H9 (cell line): ENCODE measurements at regions not wholly inside any gene's neighbourhood (a gene's known extent, or its start where the extent isn't known, plus 50 kb on each side); places are given as distances from the start of the nearest gene placed in this dataset.
"Not testable (repeated sequence)": the region's sequence is repeated elsewhere in the genome, so short reads cannot be mapped to it uniquely, and the experiment has no call there.

Experiments
- DNase-seq: peaks from one replicate; pipeline ENCODE4 v3.0.0-alpha.2; 2017
- H2AFZ ChIP-seq: one replicate; pipeline ENCODE4 v1.6.1; 2013; ENCODE audit warnings: mild to moderate bottlenecking, low read length, control low read depth, moderate library complexity
- H2AK5ac ChIP-seq: 2 replicates; pipeline ENCODE4 v1.6.1; 2013; ENCODE audit warnings: low read length, control low read depth, mixed read lengths; ENCODE audit not compliant: insufficient read length
- H2BK120ac ChIP-seq: one replicate; pipeline ENCODE4 v1.6.1; 2013; ENCODE audit warnings: low read depth, mild to moderate bottlenecking, low read length, control low read depth, inconsistent platforms; ENCODE audit not compliant: poor library complexity, severe bottlenecking
- H2BK12ac ChIP-seq: 2 replicates; pipeline ENCODE4 v1.6.1; 2013; ENCODE audit warnings: low read length, control low read depth, mixed read lengths, low read depth; ENCODE audit not compliant: insufficient read length
- H2BK15ac ChIP-seq: 2 replicates; pipeline ENCODE4 v1.6.1; 2013; ENCODE audit warnings: low read depth, low read length, control low read depth
- H2BK20ac ChIP-seq: one replicate; pipeline ENCODE4 v1.6.1; 2013; ENCODE audit warnings: low read depth, mild to moderate bottlenecking, low read length, control low read depth, inconsistent platforms; ENCODE audit not compliant: poor library complexity, severe bottlenecking
- H2BK5ac ChIP-seq: 2 replicates; pipeline ENCODE4 v1.6.1; 2013; ENCODE audit warnings: low read length, control low read depth, mixed read lengths; ENCODE audit not compliant: insufficient read length
- H3K14ac ChIP-seq: 2 replicates; pipeline ENCODE4 v1.6.1; 2013; ENCODE audit warnings: low read length, control low read depth; ENCODE audit not compliant: insufficient read depth
- H3K18ac ChIP-seq: 2 replicates; pipeline ENCODE4 v1.6.1; 2013; ENCODE audit warnings: low read depth, mild to moderate bottlenecking, mixed read lengths, low read length, control low read depth; ENCODE audit not compliant: insufficient read length
- H3K23ac ChIP-seq: 2 replicates; pipeline ENCODE4 v1.6.1; 2013; ENCODE audit warnings: low read length, control low read depth, mixed read lengths, low read depth; ENCODE audit not compliant: insufficient read length
- H3K23me2 ChIP-seq: 2 replicates; pipeline ENCODE4 v1.6.1; 2013; ENCODE audit warnings: low read depth, mild to moderate bottlenecking, mixed read lengths, low read length, control low read depth; ENCODE audit not compliant: insufficient read length, poor library complexity, severe bottlenecking
- H3K27ac ChIP-seq: 2 replicates; pipeline ENCODE4 v1.5.1; 2013; ENCODE audit warnings: low read length, control low read depth, mixed read lengths, low read depth; ENCODE audit not compliant: insufficient read length
- H3K27me3 ChIP-seq: 2 replicates; pipeline ENCODE4 v1.6.1; 2013; ENCODE audit warnings: low read length, control low read depth, inconsistent platforms; ENCODE audit not compliant: insufficient read depth
- H3K4ac ChIP-seq: 2 replicates; pipeline ENCODE4 v1.6.1; 2013; ENCODE audit warnings: low read depth, mild to moderate bottlenecking, control low read depth, inconsistent platforms, low read length, moderate library complexity
- H3K4me1 ChIP-seq: 2 replicates; pipeline ENCODE4 v1.6.1; 2013; ENCODE audit warnings: low read length, control low read depth, inconsistent platforms; ENCODE audit not compliant: insufficient read depth
- H3K4me2 ChIP-seq: 2 replicates; pipeline ENCODE4 v1.6.1; 2013; ENCODE audit warnings: low read length, control low read depth, mixed read lengths; ENCODE audit not compliant: insufficient read length, insufficient read depth
- H3K56ac ChIP-seq: 2 replicates; pipeline ENCODE4 v1.6.1; 2013; ENCODE audit warnings: low read depth, mild to moderate bottlenecking, mixed read lengths, low read length, control low read depth; ENCODE audit not compliant: insufficient read length
- H3K79me1 ChIP-seq: 2 replicates; pipeline ENCODE4 v1.6.1; 2013; ENCODE audit warnings: low read depth, mild to moderate bottlenecking, moderate library complexity, low read length, control low read depth, inconsistent platforms; ENCODE audit not compliant: insufficient read depth, poor library complexity, severe bottlenecking
- H3K79me2 ChIP-seq: 2 replicates; pipeline ENCODE4 v1.6.1; 2013; ENCODE audit warnings: low read length, control low read depth, inconsistent platforms; ENCODE audit not compliant: insufficient read depth
- H3K9ac ChIP-seq: 2 replicates; pipeline ENCODE4 v1.6.1; 2013; ENCODE audit warnings: low read length, control low read depth, mixed read lengths; ENCODE audit not compliant: insufficient read length; ENCODE audit errors: extremely low read depth
- H3K9me3 ChIP-seq: one replicate; pipeline ENCODE4 v1.6.1; 2013; ENCODE audit warnings: low read depth, low read length, inconsistent platforms; ENCODE audit not compliant: control insufficient read depth
- H3T11ph ChIP-seq: one replicate; pipeline ENCODE4 v1.6.1; 2013; ENCODE audit warnings: mild to moderate bottlenecking, low read length, control low read depth, inconsistent platforms
- H4K20me1 ChIP-seq: one replicate; pipeline ENCODE4 v1.6.1; 2013; ENCODE audit not compliant: control insufficient read depth, insufficient read length, insufficient read depth
- H4K5ac ChIP-seq: 2 replicates; pipeline ENCODE4 v1.6.1; 2013; ENCODE audit warnings: low read depth, mild to moderate bottlenecking, mixed read lengths, low read length, control low read depth; ENCODE audit not compliant: insufficient read length
- H4K8ac ChIP-seq: replicated peaks from 2 replicates; pipeline ENCODE4 v1.6.1; 2013; ENCODE audit warnings: low read length, control low read depth, mixed read lengths, low read depth; ENCODE audit not compliant: insufficient read length
- H4K91ac ChIP-seq: 2 replicates; pipeline ENCODE4 v1.6.1; 2013; ENCODE audit warnings: low read depth, mild to moderate bottlenecking, moderate library complexity, mixed read lengths, low read length, control low read depth; ENCODE audit not compliant: insufficient read length
- H3K27ac Mint-ChIP-seq, 3 experiments: 2 replicates in 2 of 3; 3 replicates in 1 of 3; pipeline ENCODE4 v1.8.0; 2020 to 2021; ENCODE audit warnings: mixed read lengths in 3 of 3, mild to moderate bottlenecking in 1 of 3, moderate library complexity in 1 of 3
- H3K27me3 Mint-ChIP-seq: 2 replicates; pipeline ENCODE4 v1.8.0; 2021; ENCODE audit warnings: low read depth, mild to moderate bottlenecking, moderate library complexity, mixed read lengths
- H3K36me3 Mint-ChIP-seq, 3 experiments: 2 replicates in 2 of 3; 3 replicates in 1 of 3; pipeline ENCODE4 v1.8.0; 2020 to 2021; ENCODE audit warnings: low read depth in 3 of 3, mixed read lengths in 3 of 3; ENCODE audit not compliant: insufficient read depth in 1 of 3
- H3K4me1 Mint-ChIP-seq, 2 experiments: 2 replicates each; pipeline ENCODE4 v1.8.0; 2020; ENCODE audit warnings: mixed read lengths in 2 of 2
- H3K4me3 Mint-ChIP-seq, 2 experiments: 2 replicates in 1 of 2; 3 replicates in 1 of 2; pipeline ENCODE4 v1.8.0; 2020 to 2021; ENCODE audit warnings: mild to moderate bottlenecking in 2 of 2, mixed read lengths in 2 of 2, moderate library complexity in 1 of 2
- H3K9me3 Mint-ChIP-seq, 2 experiments: 2 replicates in 1 of 2; 3 replicates in 1 of 2; pipeline ENCODE4 v1.8.0; 2020; ENCODE audit warnings: mild to moderate bottlenecking in 2 of 2, mixed read lengths in 2 of 2, moderate library complexity in 1 of 2
- WGBS: extraction: QIAGEN DNeasy Blood & Tissue Kit; methylation state at CpG from one replicate; pipeline ENCODE4 v1.1.7; 2013; ENCODE audit warnings: missing lambda C conversion rate, low lambda C conversion rate, mixed read lengths; ENCODE audit not compliant: insufficient read length; ENCODE audit errors: extremely low coverage; 5-methylcytosine and 5-hydroxymethylcytosine counted together
- TF ChIP-seq, protein P1 (sequence below): fragments of 200-600 bp; sonication (generic); conservative IDR thresholded peaks from 3 replicates; pipeline ENCODE4 v1.8.0; 2021; ENCODE audit warnings: antibody characterized with exemption, mild to moderate bottlenecking

DNA sequence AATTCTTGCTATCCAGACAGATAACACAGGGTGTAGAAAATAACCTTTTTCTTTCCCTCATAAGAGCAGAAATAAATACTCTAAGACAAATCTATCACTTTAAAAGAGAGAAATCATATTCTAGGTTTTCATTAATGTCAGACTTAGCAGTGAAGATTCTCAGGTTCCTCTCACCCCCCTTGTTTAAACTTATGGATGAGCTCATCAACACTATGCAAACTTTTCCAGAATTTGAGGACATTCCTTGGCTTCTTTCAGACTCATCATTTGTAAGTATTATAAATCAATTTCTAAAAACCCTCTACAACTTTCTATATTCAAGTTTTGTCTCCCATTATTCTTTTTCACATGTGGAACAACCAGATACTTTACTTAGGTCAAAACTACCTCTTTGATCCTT is 374.9 kb upstream of the TRPC7 start:
- TF ChIP-seq, protein P1, sequence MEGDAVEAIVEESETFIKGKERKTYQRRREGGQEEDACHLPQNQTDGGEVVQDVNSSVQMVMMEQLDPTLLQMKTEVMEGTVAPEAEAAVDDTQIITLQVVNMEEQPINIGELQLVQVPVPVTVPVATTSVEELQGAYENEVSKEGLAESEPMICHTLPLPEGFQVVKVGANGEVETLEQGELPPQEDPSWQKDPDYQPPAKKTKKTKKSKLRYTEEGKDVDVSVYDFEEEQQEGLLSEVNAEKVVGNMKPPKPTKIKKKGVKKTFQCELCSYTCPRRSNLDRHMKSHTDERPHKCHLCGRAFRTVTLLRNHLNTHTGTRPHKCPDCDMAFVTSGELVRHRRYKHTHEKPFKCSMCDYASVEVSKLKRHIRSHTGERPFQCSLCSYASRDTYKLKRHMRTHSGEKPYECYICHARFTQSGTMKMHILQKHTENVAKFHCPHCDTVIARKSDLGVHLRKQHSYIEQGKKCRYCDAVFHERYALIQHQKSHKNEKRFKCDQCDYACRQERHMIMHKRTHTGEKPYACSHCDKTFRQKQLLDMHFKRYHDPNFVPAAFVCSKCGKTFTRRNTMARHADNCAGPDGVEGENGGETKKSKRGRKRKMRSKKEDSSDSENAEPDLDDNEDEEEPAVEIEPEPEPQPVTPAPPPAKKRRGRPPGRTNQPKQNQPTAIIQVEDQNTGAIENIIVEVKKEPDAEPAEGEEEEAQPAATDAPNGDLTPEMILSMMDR = no peak
- no peak overlapping the region for H4K8ac ChIP-seq
- peaks cover 9 to 16% of the 10 kb centered on the region in 2 experiments for H3K4me1 Mint-ChIP-seq
- H3K27me3 ChIP-seq = no peaks in the 10 kb centered on the region
- H3K27me3 Mint-ChIP-seq = no peaks in the 10 kb centered on the region
- H4K91ac ChIP-seq = no peak overlapping the region
- peaks cover 26 to 44% (median 28%) of the 10 kb centered on the region in 3 experiments for H3K36me3 Mint-ChIP-seq
- no peak overlapping the region for H3K4me2 ChIP-seq
- H3K27ac Mint-ChIP-seq = no peak overlapping the region
- no peaks in the 10 kb centered on the region for H3K79me2 ChIP-seq
- no peak overlapping the region for H3K23ac ChIP-seq
- no peak overlapping the region for H2BK5ac ChIP-seq
- H3K14ac ChIP-seq = no peak overlapping the region
- H3K4me1 ChIP-seq = no peaks in the 10 kb centered on the region
- no peak overlapping the region for H2AFZ ChIP-seq
- no peak overlapping the region for H3T11ph ChIP-seq
- H3K9me3 ChIP-seq = peaks cover 9% of the 10 kb centered on the region
- peaks cover 43 to 51% of the 10 kb centered on the region in 2 experiments for H3K9me3 Mint-ChIP-seq
- H2BK120ac ChIP-seq = no peak overlapping the region
- H3K27ac ChIP-seq = no peak overlapping the region
- no peaks in the 10 kb centered on the region for H3K79me1 ChIP-seq
- H2BK12ac ChIP-seq = no peak overlapping the region
- no peak overlapping the region for H2BK20ac ChIP-seq
- no peak overlapping the region for H3K4me3 Mint-ChIP-seq
- no peak for DNase-seq
- no peaks in the 10 kb centered on the region for H3K23me2 ChIP-seq
- no peak overlapping the region for H3K9ac ChIP-seq
- H4K20me1 ChIP-seq = no peaks in the 10 kb centered on the region
- no peak overlapping the region for H3K56ac ChIP-seq
- H4K5ac ChIP-seq = no peak overlapping the region
- H2BK15ac ChIP-seq = no peak overlapping the region
- H2AK5ac ChIP-seq = no peak overlapping the region
- no peak overlapping the region for H3K18ac ChIP-seq
- H3K4ac ChIP-seq = no peak overlapping the region

DNA sequence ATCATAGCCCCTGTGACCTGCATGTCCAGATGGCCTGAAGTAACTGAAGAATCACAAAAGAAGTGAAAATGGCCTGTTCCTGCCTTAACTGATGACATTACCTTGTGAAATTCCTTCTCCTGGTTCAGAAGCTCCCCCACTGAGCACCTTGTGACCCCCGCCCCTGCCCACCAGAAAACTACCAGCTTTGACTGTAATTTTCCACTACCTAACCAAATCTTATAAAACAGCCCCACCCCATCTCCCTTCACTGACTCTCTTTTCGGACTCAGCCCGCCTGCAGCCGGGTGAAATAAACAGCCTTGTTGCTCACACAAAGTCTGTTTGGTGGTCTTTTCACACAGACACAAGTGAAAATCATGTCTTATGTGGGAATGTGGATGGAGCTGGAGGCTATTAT is 373.9 kb upstream of the TRPC7 start:
- H3K27ac ChIP-seq, H4K8ac ChIP-seq, H3K27me3 ChIP-seq, H3K9ac ChIP-seq, H3K4ac ChIP-seq, H2BK12ac ChIP-seq, H3K4me2 ChIP-seq, H3K4me3 Mint-ChIP-seq, H3K56ac ChIP-seq, H3K23ac ChIP-seq, H3K79me2 ChIP-seq, H3T11ph ChIP-seq, H2AFZ ChIP-seq, H3K18ac ChIP-seq, H2AK5ac ChIP-seq, H3K27me3 Mint-ChIP-seq, H4K5ac ChIP-seq, H3K4me1 ChIP-seq, DNase-seq, H4K20me1 ChIP-seq, H3K79me1 ChIP-seq, H3K9me3 ChIP-seq, H2BK120ac ChIP-seq, H2BK5ac ChIP-seq, H2BK15ac ChIP-seq, H4K91ac ChIP-seq, H3K14ac ChIP-seq, H2BK20ac ChIP-seq, H3K23me2 ChIP-seq: not testable (repeated sequence)
- peaks cover 9 to 16% of the 10 kb centered on the region in 2 experiments for H3K4me1 Mint-ChIP-seq
- peaks cover 25 to 39% (median 26%) of the 10 kb centered on the region in 3 experiments for H3K36me3 Mint-ChIP-seq
- H3K27ac Mint-ChIP-seq = peak overlapping the region in 2 of 3 experiments; percentile 55 to 60; a peak in 2 of 7 replicates
- peaks cover 43 to 48% of the 10 kb centered on the region in 2 experiments for H3K9me3 Mint-ChIP-seq
- WGBS = no CpG with 5 or more reads among the region's 4 CpGs
